Panc1 (cell line): ENCODE measurements at regions not wholly inside any gene's neighbourhood (a gene's known extent, or its start where the extent isn't known, plus 50 kb on each side); places are given as distances from the start of the nearest gene placed in this dataset.

Experiments
- ATAC-seq: fragments of 200-7000 bp; cut with Tn5 transposase; 2 replicates; pipeline ENCODE4 v1.9.1; 2020; ENCODE audit warnings: mild to moderate bottlenecking, moderate library complexity
- BruUV-seq: library from RNA; stranded (reverse); fragments of 400-500 nt; replicated peaks from 2 replicates; lab custom pipeline; 2021; lab: Mats Ljungman, UMichigan
- CTCF ChIA-PET: fragments of 300-600 bp; sonication (Branson Sonifier 250); formaldehyde crosslinking; loops from one replicate; lab custom pipeline; 2022; ENCODE audit warnings: antibody characterized with exemption; lab: Charles Lee
- POLR2A ChIA-PET: fragments of 300-600 bp; sonication (Branson Sonifier 250); formaldehyde crosslinking; loops from one replicate; lab custom pipeline; 2022; ENCODE audit warnings: antibody characterized with exemption; lab: Charles Lee
- DNase-seq: peaks from one replicate; pipeline ENCODE4 v3.0.0-alpha.2; 2010; ENCODE audit warnings: low read depth, low spot score
- H3K27ac ChIP-seq: 2 replicates; pipeline ENCODE4 v1.5.1; 2011; ENCODE audit warnings: mild to moderate bottlenecking, low read length, inconsistent platforms
- H3K27me3 ChIP-seq: fragments of 200-500 bp; sonication (Bioruptor generic); 2 replicates; pipeline ENCODE4 v1.6.0; 2014; ENCODE audit warnings: low read length, inconsistent platforms; ENCODE audit not compliant: control insufficient read depth, insufficient read depth
- H3K36me3 ChIP-seq: fragments of 200-500 bp; sonication (Bioruptor generic); 2 replicates; pipeline ENCODE4 v1.5.1; 2014; ENCODE audit warnings: inconsistent platforms, mild to moderate bottlenecking, low read length, moderate library complexity; ENCODE audit not compliant: control insufficient read depth, insufficient read depth
- H3K4me1 ChIP-seq: 2 replicates; pipeline ENCODE4 v1.5.1; 2011; ENCODE audit warnings: inconsistent platforms, mild to moderate bottlenecking, low read length, moderate library complexity; ENCODE audit not compliant: control insufficient read depth, insufficient read depth
- H3K4me3 ChIP-seq, 2 experiments: 2 replicates each; pipeline ENCODE4 v1.5.1; 2011 to 2012; ENCODE audit warnings: low read depth in 2 of 2, low read length in 2 of 2, mild to moderate bottlenecking in 2 of 2, inconsistent platforms in 1 of 2, moderate library complexity in 1 of 2
- H3K9me3 ChIP-seq: fragments of 200-500 bp; sonication (Bioruptor generic); 2 replicates; pipeline ENCODE4 v1.5.1; 2014; ENCODE audit warnings: low read depth, mild to moderate bottlenecking, inconsistent platforms, low read length, moderate library complexity; ENCODE audit not compliant: control insufficient read depth, insufficient read depth
- POLR2AphosphoS5 ChIP-seq: IDR thresholded peaks from 2 replicates; pipeline ENCODE4 v1.6.1; 2012; ENCODE audit warnings: mild to moderate bottlenecking, low read depth, low read length, moderate library complexity
- SIN3A ChIP-seq: IDR thresholded peaks from 2 replicates; pipeline ENCODE4 v1.6.1; 2012; ENCODE audit warnings: low read depth, mild to moderate bottlenecking, low read length, moderate library complexity, borderline replicate concordance; ENCODE audit not compliant: insufficient read depth
- TCF7L2 ChIP-seq: IDR thresholded peaks from 2 replicates; pipeline ENCODE4 v1.6.1; 2011; ENCODE audit warnings: mild to moderate bottlenecking, low read depth, low read length, inconsistent platforms
- in situ Hi-C: cut with HindIII; loops from 2 replicates; pipeline ENCODE4 v1.10.0; 2016; ENCODE audit warnings: low sequenced_read_pairs, low pct_unique_long_range_greater_than_20kb
- intact Hi-C: fragments of 100-400 bp; cut with micrococcal nuclease; formaldehyde crosslinking; loops from one replicate; pipeline ENCODE4 v1.10.0; 2022; ENCODE audit not compliant: unreplicated experiment
- TF ChIP-seq, protein P1 (sequence below), 2 experiments: IDR thresholded peaks; 2 replicates each; pipeline ENCODE4 v1.6.1; 2011 to 2012; ENCODE audit warnings: low read depth in 2 of 2, control low read depth in 1 of 2, low read length in 1 of 2, mild to moderate bottlenecking in 1 of 2, moderate library complexity in 1 of 2; ENCODE audit not compliant: insufficient read depth in 1 of 2
- TF ChIP-seq, protein P2 (sequence below): fragments of 450-650 bp; IDR thresholded peaks from 2 replicates; pipeline ENCODE4 v1.5.1; 2017; ENCODE audit warnings: mild to moderate bottlenecking

DNA sequence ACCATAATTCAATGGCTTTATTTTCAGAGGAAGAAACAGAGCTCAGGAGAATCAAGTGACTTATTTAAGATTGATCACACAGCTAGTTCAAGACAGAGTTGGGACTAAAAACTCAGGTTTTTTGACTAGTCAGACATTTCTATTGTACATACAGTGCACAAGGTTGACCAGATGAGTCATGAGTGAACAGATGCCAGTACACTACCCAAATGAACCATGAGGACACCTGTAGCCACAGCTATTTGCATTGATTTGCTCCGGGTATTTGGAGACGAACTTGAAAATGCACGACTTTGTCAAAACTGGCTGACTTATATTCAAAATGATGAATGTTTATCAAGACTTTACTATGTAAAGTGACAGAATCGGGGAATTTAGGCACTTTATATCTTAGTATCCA lies 161.7 kb upstream of the ST6GALNAC5 start:
- H3K36me3 ChIP-seq = no peaks in the 10 kb centered on the region
- H3K4me1 ChIP-seq = no peaks in the 10 kb centered on the region
- H3K27me3 ChIP-seq = no peaks in the 10 kb centered on the region
- ChIA-PET CTCF (no interaction called here), POLR2A (interaction anchor here (0.5 kb wide), 1 partner anchor 1053 kb away, joined by 3 read pairs; no protein-coding TSS in a partner anchor)
- DNase-seq = no peak
- intact Hi-C loops (no loop called here), in situ Hi-C loops (no loop called here)
- H3K9me3 ChIP-seq = no peaks in the 10 kb centered on the region
- BruUV-seq = no TSS peak
- TF ChIP-seq, protein P1, sequence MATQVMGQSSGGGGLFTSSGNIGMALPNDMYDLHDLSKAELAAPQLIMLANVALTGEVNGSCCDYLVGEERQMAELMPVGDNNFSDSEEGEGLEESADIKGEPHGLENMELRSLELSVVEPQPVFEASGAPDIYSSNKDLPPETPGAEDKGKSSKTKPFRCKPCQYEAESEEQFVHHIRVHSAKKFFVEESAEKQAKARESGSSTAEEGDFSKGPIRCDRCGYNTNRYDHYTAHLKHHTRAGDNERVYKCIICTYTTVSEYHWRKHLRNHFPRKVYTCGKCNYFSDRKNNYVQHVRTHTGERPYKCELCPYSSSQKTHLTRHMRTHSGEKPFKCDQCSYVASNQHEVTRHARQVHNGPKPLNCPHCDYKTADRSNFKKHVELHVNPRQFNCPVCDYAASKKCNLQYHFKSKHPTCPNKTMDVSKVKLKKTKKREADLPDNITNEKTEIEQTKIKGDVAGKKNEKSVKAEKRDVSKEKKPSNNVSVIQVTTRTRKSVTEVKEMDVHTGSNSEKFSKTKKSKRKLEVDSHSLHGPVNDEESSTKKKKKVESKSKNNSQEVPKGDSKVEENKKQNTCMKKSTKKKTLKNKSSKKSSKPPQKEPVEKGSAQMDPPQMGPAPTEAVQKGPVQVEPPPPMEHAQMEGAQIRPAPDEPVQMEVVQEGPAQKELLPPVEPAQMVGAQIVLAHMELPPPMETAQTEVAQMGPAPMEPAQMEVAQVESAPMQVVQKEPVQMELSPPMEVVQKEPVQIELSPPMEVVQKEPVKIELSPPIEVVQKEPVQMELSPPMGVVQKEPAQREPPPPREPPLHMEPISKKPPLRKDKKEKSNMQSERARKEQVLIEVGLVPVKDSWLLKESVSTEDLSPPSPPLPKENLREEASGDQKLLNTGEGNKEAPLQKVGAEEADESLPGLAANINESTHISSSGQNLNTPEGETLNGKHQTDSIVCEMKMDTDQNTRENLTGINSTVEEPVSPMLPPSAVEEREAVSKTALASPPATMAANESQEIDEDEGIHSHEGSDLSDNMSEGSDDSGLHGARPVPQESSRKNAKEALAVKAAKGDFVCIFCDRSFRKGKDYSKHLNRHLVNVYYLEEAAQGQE (IDR thresholded peaks at IDR 0.05; ENCODE audit: insufficient read depth in 1 of 2, low read depth in 2 of 2, low read length in 1 of 2) = no peak
- no peak for TF ChIP-seq SIN3A
- no peak for TF ChIP-seq TCF7L2
- TF ChIP-seq POLR2AphosphoS5 = no peak
- TF ChIP-seq, protein P2, sequence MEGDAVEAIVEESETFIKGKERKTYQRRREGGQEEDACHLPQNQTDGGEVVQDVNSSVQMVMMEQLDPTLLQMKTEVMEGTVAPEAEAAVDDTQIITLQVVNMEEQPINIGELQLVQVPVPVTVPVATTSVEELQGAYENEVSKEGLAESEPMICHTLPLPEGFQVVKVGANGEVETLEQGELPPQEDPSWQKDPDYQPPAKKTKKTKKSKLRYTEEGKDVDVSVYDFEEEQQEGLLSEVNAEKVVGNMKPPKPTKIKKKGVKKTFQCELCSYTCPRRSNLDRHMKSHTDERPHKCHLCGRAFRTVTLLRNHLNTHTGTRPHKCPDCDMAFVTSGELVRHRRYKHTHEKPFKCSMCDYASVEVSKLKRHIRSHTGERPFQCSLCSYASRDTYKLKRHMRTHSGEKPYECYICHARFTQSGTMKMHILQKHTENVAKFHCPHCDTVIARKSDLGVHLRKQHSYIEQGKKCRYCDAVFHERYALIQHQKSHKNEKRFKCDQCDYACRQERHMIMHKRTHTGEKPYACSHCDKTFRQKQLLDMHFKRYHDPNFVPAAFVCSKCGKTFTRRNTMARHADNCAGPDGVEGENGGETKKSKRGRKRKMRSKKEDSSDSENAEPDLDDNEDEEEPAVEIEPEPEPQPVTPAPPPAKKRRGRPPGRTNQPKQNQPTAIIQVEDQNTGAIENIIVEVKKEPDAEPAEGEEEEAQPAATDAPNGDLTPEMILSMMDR = no peak
- no peak overlapping the region for H3K4me3 ChIP-seq
- no peak overlapping the region for H3K27ac ChIP-seq
- ATAC-seq = no peak

DNA sequence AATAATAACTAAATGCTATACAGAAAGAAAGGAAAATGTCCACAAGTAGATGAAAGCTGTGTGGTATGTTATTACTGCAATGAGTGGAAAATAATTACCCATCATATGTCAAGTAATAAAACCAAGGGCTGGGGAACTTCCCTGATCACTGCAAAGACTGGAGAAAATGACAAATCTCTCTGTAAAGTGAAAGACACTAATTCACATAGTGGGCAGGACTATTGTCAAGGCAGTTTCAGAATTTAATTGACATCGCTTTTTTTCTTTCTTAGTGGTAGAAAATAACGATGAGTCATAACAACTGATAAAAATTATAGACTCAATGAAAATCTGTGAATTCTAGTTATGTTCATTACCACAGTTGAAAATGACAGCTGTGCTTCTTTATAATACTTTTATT lies 153.7 kb upstream of the ST6GALNAC5 start:
- peaks cover 3% of the 10 kb centered on the region; the same call in 1 of the 2 replicates for H3K9me3 ChIP-seq
- TF ChIP-seq, protein P1 (IDR thresholded peaks at IDR 0.05; ENCODE audit: insufficient read depth in 1 of 2, low read depth in 2 of 2, low read length in 1 of 2) = no peak
- TF ChIP-seq TCF7L2 (no peak), POLR2AphosphoS5 (no peak), SIN3A (no peak)
- TF ChIP-seq, protein P2 = no peak
- ChIA-PET POLR2A (no interaction called here), CTCF (no interaction called here)
- H3K27ac ChIP-seq = no peak overlapping the region
- no TSS peak for BruUV-seq
- in situ Hi-C loops = no loop called here
- no peaks in the 10 kb centered on the region for H3K4me1 ChIP-seq
- intact Hi-C loops = no loop called here
- no peaks in the 10 kb centered on the region for H3K36me3 ChIP-seq
- DNase-seq (no peak), ATAC-seq (no peak)
- H3K27me3 ChIP-seq = no peaks in the 10 kb centered on the region
- H3K4me3 ChIP-seq = no peak overlapping the region
